Panc1 (cell line): ENCODE measurements at regions not wholly inside any gene's neighbourhood (a gene's known extent, or its start where the extent isn't known, plus 50 kb on each side); places are given as distances from the start of the nearest gene placed in this dataset.
"Not testable (repeated sequence)": the region's sequence is repeated elsewhere in the genome, so short reads cannot be mapped to it uniquely, and the experiment has no call there.

Experiments
- ATAC-seq: fragments of 200-7000 bp; cut with Tn5 transposase; 2 replicates; pipeline ENCODE4 v1.9.1; 2020; ENCODE audit warnings: mild to moderate bottlenecking, moderate library complexity
- BruUV-seq: library from RNA; stranded (reverse); fragments of 400-500 nt; replicated peaks from 2 replicates; lab custom pipeline; 2021; lab: Mats Ljungman, UMichigan
- CTCF ChIA-PET: fragments of 300-600 bp; sonication (Branson Sonifier 250); formaldehyde crosslinking; loops from one replicate; lab custom pipeline; 2022; ENCODE audit warnings: antibody characterized with exemption; lab: Charles Lee
- POLR2A ChIA-PET: fragments of 300-600 bp; sonication (Branson Sonifier 250); formaldehyde crosslinking; loops from one replicate; lab custom pipeline; 2022; ENCODE audit warnings: antibody characterized with exemption; lab: Charles Lee
- DNase-seq: peaks from one replicate; pipeline ENCODE4 v3.0.0-alpha.2; 2010; ENCODE audit warnings: low read depth, low spot score
- H3K27ac ChIP-seq: 2 replicates; pipeline ENCODE4 v1.5.1; 2011; ENCODE audit warnings: mild to moderate bottlenecking, low read length, inconsistent platforms
- H3K27me3 ChIP-seq: fragments of 200-500 bp; sonication (Bioruptor generic); 2 replicates; pipeline ENCODE4 v1.6.0; 2014; ENCODE audit warnings: low read length, inconsistent platforms; ENCODE audit not compliant: control insufficient read depth, insufficient read depth
- H3K36me3 ChIP-seq: fragments of 200-500 bp; sonication (Bioruptor generic); 2 replicates; pipeline ENCODE4 v1.5.1; 2014; ENCODE audit warnings: inconsistent platforms, mild to moderate bottlenecking, low read length, moderate library complexity; ENCODE audit not compliant: control insufficient read depth, insufficient read depth
- H3K4me1 ChIP-seq: 2 replicates; pipeline ENCODE4 v1.5.1; 2011; ENCODE audit warnings: inconsistent platforms, mild to moderate bottlenecking, low read length, moderate library complexity; ENCODE audit not compliant: control insufficient read depth, insufficient read depth
- H3K4me3 ChIP-seq, 2 experiments: 2 replicates each; pipeline ENCODE4 v1.5.1; 2011 to 2012; ENCODE audit warnings: low read depth in 2 of 2, low read length in 2 of 2, mild to moderate bottlenecking in 2 of 2, inconsistent platforms in 1 of 2, moderate library complexity in 1 of 2
- H3K9me3 ChIP-seq: fragments of 200-500 bp; sonication (Bioruptor generic); 2 replicates; pipeline ENCODE4 v1.5.1; 2014; ENCODE audit warnings: low read depth, mild to moderate bottlenecking, inconsistent platforms, low read length, moderate library complexity; ENCODE audit not compliant: control insufficient read depth, insufficient read depth
- POLR2AphosphoS5 ChIP-seq: IDR thresholded peaks from 2 replicates; pipeline ENCODE4 v1.6.1; 2012; ENCODE audit warnings: mild to moderate bottlenecking, low read depth, low read length, moderate library complexity
- SIN3A ChIP-seq: IDR thresholded peaks from 2 replicates; pipeline ENCODE4 v1.6.1; 2012; ENCODE audit warnings: low read depth, mild to moderate bottlenecking, low read length, moderate library complexity, borderline replicate concordance; ENCODE audit not compliant: insufficient read depth
- TCF7L2 ChIP-seq: IDR thresholded peaks from 2 replicates; pipeline ENCODE4 v1.6.1; 2011; ENCODE audit warnings: mild to moderate bottlenecking, low read depth, low read length, inconsistent platforms
- in situ Hi-C: cut with HindIII; loops from 2 replicates; pipeline ENCODE4 v1.10.0; 2016; ENCODE audit warnings: low sequenced_read_pairs, low pct_unique_long_range_greater_than_20kb
- intact Hi-C: fragments of 100-400 bp; cut with micrococcal nuclease; formaldehyde crosslinking; loops from one replicate; pipeline ENCODE4 v1.10.0; 2022; ENCODE audit not compliant: unreplicated experiment
- TF ChIP-seq, protein P1 (sequence below), 2 experiments: IDR thresholded peaks; 2 replicates each; pipeline ENCODE4 v1.6.1; 2011 to 2012; ENCODE audit warnings: low read depth in 2 of 2, control low read depth in 1 of 2, low read length in 1 of 2, mild to moderate bottlenecking in 1 of 2, moderate library complexity in 1 of 2; ENCODE audit not compliant: insufficient read depth in 1 of 2
- TF ChIP-seq, protein P2 (sequence below): fragments of 450-650 bp; IDR thresholded peaks from 2 replicates; pipeline ENCODE4 v1.5.1; 2017; ENCODE audit warnings: mild to moderate bottlenecking

DNA sequence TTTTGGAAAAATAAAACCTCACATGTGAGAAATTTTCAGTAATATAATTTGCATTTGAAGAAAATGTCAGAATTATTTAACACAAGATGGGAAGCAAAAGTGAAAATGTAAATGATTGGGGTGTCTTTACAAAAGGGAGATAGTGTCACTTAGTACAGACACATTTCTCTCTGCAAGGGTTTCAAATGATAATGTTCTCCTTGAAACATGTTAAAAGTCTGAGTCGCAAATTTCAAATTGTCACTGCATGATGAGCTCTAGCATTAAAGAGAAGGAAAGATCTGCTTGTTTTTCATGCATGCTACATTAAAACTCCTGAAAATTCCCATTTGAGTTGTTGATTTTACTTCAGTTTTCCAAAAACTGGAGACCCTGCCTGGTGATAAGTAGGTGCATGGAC is 122.0 kb upstream of the LDB2 start:
- ChIA-PET CTCF (no interaction called here), POLR2A (no interaction called here)
- Histone ChIP-seq H3K4me3 (no peak overlapping the region), H3K4me1 (no peaks in the 10 kb centered on the region), H3K36me3 (no peaks in the 10 kb centered on the region), H3K27me3 (no peaks in the 10 kb centered on the region), H3K27ac (no peak overlapping the region), H3K9me3 (no peaks in the 10 kb centered on the region)
- in situ Hi-C loops (no loop called here), intact Hi-C loops (no loop called here)
- TF ChIP-seq POLR2AphosphoS5, result no peak
- ATAC-seq (no peak), DNase-seq (no peak)
- BruUV-seq, result no TSS peak

DNA sequence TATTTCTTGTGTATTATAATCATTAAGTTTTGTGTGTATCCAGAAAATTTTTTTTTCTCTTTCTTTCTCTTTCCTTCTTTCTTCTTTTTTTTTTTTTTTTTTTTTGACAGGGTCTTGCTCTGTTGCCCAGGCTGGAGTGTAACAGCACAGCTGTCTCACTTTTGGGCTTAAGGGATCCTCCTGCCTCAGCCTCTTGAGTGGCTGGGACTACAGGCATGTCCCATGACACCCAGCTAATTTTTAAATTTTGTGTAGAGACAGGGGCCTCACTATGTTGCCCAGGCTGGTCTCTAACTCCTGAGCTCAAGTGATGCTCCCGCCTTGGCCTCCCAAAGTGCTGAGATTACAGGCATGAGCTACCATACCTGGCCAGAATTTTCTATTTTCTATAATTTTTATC is 120.2 kb upstream of the LDB2 start:
- H3K27me3 ChIP-seq, H3K36me3 ChIP-seq, intact Hi-C loops, ATAC-seq, POLR2A ChIA-PET, H3K4me3 ChIP-seq, H3K27ac ChIP-seq, BruUV-seq, CTCF ChIA-PET, H3K4me1 ChIP-seq, in situ Hi-C loops, H3K9me3 ChIP-seq, DNase-seq: not testable (repeated sequence)

DNA sequence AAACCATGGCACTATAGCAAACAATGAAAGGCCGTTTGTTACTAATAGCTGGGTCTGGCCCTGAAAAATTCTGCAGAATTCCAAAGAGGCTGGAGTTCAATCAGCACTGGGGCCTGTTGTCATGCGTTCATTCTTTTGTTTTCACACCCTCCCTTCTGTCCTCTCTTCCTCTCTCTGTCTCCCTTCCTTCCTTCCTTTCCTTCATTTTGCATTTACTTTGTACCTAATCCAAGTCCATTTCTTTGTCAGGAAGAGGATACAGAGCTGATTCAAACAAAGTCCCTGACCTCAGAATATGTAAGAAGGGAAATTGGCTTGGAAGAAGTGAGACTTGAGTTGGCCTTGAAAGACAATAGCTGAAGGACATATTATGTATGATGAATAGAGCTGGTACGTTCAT is 119.6 kb upstream of the LDB2 start:
- CTCF ChIA-PET, result no interaction called here
- Histone ChIP-seq H3K4me3 (no peak overlapping the region), H3K36me3 (no peaks in the 10 kb centered on the region), H3K27ac (no peak overlapping the region), H3K27me3 (no peaks in the 10 kb centered on the region), H3K4me1 (no peaks in the 10 kb centered on the region), H3K9me3 (no peaks in the 10 kb centered on the region)
- POLR2A ChIA-PET, result no interaction called here
- no peak for TF ChIP-seq POLR2AphosphoS5
- TF ChIP-seq SIN3A, result no peak
- no peak for TF ChIP-seq TCF7L2
- TF ChIP-seq, protein P1, sequence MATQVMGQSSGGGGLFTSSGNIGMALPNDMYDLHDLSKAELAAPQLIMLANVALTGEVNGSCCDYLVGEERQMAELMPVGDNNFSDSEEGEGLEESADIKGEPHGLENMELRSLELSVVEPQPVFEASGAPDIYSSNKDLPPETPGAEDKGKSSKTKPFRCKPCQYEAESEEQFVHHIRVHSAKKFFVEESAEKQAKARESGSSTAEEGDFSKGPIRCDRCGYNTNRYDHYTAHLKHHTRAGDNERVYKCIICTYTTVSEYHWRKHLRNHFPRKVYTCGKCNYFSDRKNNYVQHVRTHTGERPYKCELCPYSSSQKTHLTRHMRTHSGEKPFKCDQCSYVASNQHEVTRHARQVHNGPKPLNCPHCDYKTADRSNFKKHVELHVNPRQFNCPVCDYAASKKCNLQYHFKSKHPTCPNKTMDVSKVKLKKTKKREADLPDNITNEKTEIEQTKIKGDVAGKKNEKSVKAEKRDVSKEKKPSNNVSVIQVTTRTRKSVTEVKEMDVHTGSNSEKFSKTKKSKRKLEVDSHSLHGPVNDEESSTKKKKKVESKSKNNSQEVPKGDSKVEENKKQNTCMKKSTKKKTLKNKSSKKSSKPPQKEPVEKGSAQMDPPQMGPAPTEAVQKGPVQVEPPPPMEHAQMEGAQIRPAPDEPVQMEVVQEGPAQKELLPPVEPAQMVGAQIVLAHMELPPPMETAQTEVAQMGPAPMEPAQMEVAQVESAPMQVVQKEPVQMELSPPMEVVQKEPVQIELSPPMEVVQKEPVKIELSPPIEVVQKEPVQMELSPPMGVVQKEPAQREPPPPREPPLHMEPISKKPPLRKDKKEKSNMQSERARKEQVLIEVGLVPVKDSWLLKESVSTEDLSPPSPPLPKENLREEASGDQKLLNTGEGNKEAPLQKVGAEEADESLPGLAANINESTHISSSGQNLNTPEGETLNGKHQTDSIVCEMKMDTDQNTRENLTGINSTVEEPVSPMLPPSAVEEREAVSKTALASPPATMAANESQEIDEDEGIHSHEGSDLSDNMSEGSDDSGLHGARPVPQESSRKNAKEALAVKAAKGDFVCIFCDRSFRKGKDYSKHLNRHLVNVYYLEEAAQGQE (IDR thresholded peaks at IDR 0.05; ENCODE audit: insufficient read depth in 1 of 2, low read depth in 2 of 2, low read length in 1 of 2), result no peak
- TF ChIP-seq, protein P2, sequence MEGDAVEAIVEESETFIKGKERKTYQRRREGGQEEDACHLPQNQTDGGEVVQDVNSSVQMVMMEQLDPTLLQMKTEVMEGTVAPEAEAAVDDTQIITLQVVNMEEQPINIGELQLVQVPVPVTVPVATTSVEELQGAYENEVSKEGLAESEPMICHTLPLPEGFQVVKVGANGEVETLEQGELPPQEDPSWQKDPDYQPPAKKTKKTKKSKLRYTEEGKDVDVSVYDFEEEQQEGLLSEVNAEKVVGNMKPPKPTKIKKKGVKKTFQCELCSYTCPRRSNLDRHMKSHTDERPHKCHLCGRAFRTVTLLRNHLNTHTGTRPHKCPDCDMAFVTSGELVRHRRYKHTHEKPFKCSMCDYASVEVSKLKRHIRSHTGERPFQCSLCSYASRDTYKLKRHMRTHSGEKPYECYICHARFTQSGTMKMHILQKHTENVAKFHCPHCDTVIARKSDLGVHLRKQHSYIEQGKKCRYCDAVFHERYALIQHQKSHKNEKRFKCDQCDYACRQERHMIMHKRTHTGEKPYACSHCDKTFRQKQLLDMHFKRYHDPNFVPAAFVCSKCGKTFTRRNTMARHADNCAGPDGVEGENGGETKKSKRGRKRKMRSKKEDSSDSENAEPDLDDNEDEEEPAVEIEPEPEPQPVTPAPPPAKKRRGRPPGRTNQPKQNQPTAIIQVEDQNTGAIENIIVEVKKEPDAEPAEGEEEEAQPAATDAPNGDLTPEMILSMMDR, result no peak
- in situ Hi-C loops, result no loop called here
- no TSS peak for BruUV-seq
- ATAC-seq, result no peak
- DNase-seq, result no peak
- intact Hi-C loops, result no loop called here
